WERI-Rb-1 (cell line): ENCODE measurements at regions not wholly inside any gene's neighbourhood (a gene's known extent, or its start where the extent isn't known, plus 50 kb on each side); places are given as distances from the start of the nearest gene placed in this dataset.

Experiments
- DNase-seq: peaks from one replicate; pipeline ENCODE4 v3.0.0-alpha.2; 2020
- H3K27ac ChIP-seq: fragments of 250-450 bp; sonication (Bioruptor Pico); 2 replicates; pipeline ENCODE4 v1.5.1; 2020; ENCODE audit warnings: mild to moderate bottlenecking, moderate library complexity
- H3K27me3 ChIP-seq: fragments of 250-450 bp; sonication (Bioruptor Pico); 2 replicates; pipeline ENCODE4 v1.5.1; 2021; ENCODE audit warnings: mild to moderate bottlenecking, low read depth, moderate library complexity; ENCODE audit not compliant: insufficient read depth, severe bottlenecking
- H3K36me3 ChIP-seq: fragments of 250-450 bp; sonication (Bioruptor Pico); 2 replicates; pipeline ENCODE4 v1.5.1; 2020; ENCODE audit warnings: mild to moderate bottlenecking, moderate library complexity
- H3K4me3 ChIP-seq: 2 replicates; pipeline ENCODE4 v1.5.1; 2011; ENCODE audit warnings: low read depth, mild to moderate bottlenecking, control low read depth, low read length
- H3K9me3 ChIP-seq: fragments of 250-450 bp; sonication (Bioruptor Pico); 2 replicates; pipeline ENCODE4 v1.5.1; 2021; ENCODE audit warnings: mild to moderate bottlenecking, moderate library complexity; ENCODE audit not compliant: severe bottlenecking
- TF ChIP-seq, protein P1 (sequence below): IDR thresholded peaks from 2 replicates; pipeline ENCODE4 v1.5.1; 2011; ENCODE audit warnings: low read depth, mild to moderate bottlenecking, control low read depth, inconsistent platforms, low read length

DNA sequence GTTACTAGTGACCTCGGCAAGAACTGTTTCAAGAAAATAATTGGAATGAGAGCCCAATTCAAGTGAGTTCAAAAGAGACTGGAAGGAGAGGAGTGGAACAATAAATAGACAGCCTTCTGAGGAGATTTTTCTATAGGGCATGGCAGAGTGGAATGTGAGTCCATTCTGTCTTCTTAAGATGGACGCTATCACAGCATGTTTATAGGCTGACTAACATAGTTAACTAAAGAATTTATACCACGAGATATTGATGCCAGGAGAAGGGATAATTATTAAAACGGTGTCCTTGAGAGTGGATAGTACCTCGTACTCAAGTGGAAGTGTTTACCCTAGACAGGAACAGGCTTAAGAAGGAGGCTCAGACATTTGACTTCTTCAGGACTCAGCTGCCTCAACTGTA lies 143.5 kb upstream of the RBBP8 start:
- no peaks in the 10 kb centered on the region for H3K36me3 ChIP-seq
- H3K27ac ChIP-seq = no peak overlapping the region
- DNase-seq = no peak
- TF ChIP-seq, protein P1, sequence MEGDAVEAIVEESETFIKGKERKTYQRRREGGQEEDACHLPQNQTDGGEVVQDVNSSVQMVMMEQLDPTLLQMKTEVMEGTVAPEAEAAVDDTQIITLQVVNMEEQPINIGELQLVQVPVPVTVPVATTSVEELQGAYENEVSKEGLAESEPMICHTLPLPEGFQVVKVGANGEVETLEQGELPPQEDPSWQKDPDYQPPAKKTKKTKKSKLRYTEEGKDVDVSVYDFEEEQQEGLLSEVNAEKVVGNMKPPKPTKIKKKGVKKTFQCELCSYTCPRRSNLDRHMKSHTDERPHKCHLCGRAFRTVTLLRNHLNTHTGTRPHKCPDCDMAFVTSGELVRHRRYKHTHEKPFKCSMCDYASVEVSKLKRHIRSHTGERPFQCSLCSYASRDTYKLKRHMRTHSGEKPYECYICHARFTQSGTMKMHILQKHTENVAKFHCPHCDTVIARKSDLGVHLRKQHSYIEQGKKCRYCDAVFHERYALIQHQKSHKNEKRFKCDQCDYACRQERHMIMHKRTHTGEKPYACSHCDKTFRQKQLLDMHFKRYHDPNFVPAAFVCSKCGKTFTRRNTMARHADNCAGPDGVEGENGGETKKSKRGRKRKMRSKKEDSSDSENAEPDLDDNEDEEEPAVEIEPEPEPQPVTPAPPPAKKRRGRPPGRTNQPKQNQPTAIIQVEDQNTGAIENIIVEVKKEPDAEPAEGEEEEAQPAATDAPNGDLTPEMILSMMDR = no peak
- H3K27me3 ChIP-seq = no peaks in the 10 kb centered on the region
- H3K9me3 ChIP-seq = no peaks in the 10 kb centered on the region
- H3K4me3 ChIP-seq = no peak overlapping the region

DNA sequence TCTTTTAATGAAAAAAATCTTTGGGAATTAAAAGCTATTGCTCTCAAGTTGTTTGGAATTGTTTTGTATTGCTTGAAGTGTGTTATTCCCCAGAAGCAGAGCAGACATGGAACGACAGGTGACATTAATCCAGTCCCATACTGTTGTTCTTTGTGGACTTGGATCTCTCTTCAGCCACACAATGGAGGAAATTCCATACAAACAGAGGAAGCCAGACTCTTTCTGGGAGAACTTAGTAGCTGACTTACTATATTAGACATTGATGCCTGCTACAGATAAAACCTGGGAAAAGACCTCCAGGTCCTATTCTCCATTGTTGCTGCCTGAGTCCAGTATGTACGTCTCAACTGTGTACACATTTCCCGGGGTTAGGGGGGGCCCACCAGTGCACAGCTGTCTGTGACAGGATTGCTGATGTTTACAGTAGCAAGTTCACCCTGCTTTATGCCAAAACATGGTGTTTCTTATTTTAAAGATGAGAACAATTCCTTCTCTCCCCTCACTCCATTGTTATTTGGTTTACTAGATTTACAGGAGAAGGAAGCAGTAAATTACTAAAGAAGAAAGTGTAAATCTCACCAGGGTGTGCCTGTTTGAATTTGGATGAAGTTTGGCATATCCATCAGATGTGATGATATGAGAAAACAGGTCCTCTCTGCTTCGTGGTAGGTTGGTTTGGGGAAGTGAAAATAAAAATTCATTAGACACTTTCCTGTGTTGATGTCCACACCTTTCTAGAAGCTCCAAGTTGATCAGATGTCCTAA lies 142.4 kb upstream of the RBBP8 start:
- H3K36me3 ChIP-seq = no peaks in the 10 kb centered on the region
- no peaks in the 10 kb centered on the region for H3K27me3 ChIP-seq
- DNase-seq = no peak

DNA sequence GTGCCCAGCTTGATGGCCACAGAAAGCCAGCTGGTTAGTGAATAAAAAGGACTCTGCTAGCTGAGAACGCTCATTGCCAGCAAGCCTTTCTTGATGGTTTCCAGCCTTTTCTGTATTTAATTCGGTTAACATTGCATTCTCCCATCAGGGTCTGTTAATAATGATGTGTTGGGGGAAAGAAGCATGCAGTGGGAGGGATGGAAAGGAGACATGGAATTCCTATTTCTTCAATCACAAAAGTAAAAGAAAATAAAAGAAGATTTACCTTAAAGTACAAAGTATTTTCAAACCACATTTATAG lies 141.9 kb upstream of the RBBP8 start:
- Histone ChIP-seq H3K36me3 (no peaks in the 10 kb centered on the region), H3K27me3 (no peaks in the 10 kb centered on the region), H3K27ac (no peak overlapping the region), H3K9me3 (no peaks in the 10 kb centered on the region), H3K4me3 (no peak overlapping the region)
- TF ChIP-seq, protein P1 = no peak
- DNase-seq = no peak

More for the DNA sequence above, 142.4 kb upstream of the RBBP8 start:
- no peak overlapping the region for H3K27ac ChIP-seq
- TF ChIP-seq, protein P1 = no peak
- no peaks in the 10 kb centered on the region for H3K9me3 ChIP-seq
- H3K4me3 ChIP-seq = no peak overlapping the region

DNA sequence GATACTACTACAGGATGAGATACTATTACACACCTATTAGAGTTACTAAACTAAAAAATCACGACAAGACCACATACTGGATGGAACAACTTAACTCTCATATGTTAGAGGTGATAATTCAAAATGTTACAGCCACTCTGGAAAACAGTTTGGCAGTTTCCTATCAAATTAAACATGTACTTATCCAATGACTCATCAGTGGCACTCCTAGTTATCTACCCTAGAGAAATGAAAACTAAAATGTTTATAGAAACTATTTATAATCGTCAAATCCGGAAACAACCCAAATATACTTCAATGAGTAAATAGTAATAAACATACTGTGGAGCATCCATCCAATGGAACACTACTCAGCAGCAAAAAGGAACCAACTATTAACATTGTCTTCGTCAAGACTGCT lies 137.0 kb upstream of the RBBP8 start:
- TF ChIP-seq, protein P1 = no peak

DNA sequence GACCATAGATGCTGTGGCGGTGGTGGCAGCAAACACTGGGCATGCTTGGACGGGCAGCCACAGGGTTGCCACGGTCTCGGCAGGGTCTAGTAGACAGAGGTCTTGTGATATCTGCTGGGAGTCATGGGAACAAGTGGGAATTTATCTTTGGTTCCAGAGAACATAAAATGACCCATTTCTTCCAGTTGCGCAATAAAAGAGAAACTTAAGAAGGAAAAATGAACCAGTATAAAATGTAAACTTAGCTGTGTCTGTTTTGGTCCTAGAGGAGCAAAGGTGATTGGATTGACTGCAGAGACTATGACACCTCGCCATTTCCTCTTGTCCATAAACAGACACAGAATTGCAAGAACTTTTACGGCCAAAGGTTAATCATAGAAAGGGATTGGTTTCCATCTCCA lies 132.6 kb upstream of the RBBP8 start:
- Histone ChIP-seq H3K27ac (no peak overlapping the region), H3K4me3 (no peak overlapping the region)
- no peak for DNase-seq

More for the DNA sequence above, 137.0 kb upstream of the RBBP8 start:
- Histone ChIP-seq H3K9me3 (no peaks in the 10 kb centered on the region), H3K27ac (no peak overlapping the region), H3K4me3 (no peak overlapping the region), H3K36me3 (no peaks in the 10 kb centered on the region), H3K27me3 (no peaks in the 10 kb centered on the region)
- DNase-seq = no peak

More for the DNA sequence above, 132.6 kb upstream of the RBBP8 start:
- no peaks in the 10 kb centered on the region for H3K27me3 ChIP-seq
- TF ChIP-seq, protein P1 = no peak
- H3K36me3 ChIP-seq = no peaks in the 10 kb centered on the region
- no peaks in the 10 kb centered on the region for H3K9me3 ChIP-seq
